WTC11 (cell line): ENCODE measurements at regions not wholly inside any gene's neighbourhood (a gene's known extent, or its start where the extent isn't known, plus 50 kb on each side); places are given as distances from the start of the nearest gene placed in this dataset.
A peak's percentile ranks its signal among the peaks of the same experiment; 100 is the strongest.

Experiments
- ATAC-seq: fragments of 200-7000 bp; cut with Tn5 transposase; 2 replicates; pipeline ENCODE4 v1.10.0; 2021; ENCODE audit warnings: mild to moderate bottlenecking, moderate library complexity
- CTCF ChIA-PET: fragments of 300-600 bp; sonication (Branson Sonifier 250); formaldehyde crosslinking; loops from one replicate; lab custom pipeline; 2021; ENCODE audit warnings: antibody characterized with exemption; lab: Charles Lee
- POLR2A ChIA-PET: fragments of 350-600 bp; sonication (Branson Sonifier 250); formaldehyde crosslinking; loops from one replicate; lab custom pipeline; 2021; ENCODE audit warnings: antibody characterized with exemption; lab: Charles Lee
- DNase-seq: peaks from one replicate; pipeline ENCODE4 v3.0.0; 2021; ENCODE audit warnings: low spot score
- H3K27ac Mint-ChIP-seq: 2 replicates; pipeline ENCODE4 v1.8.0; 2021; ENCODE audit warnings: mixed read lengths
- H3K27me3 Mint-ChIP-seq: 2 replicates; pipeline ENCODE4 v1.8.0; 2021; ENCODE audit warnings: low read depth, mild to moderate bottlenecking, moderate library complexity, mixed read lengths
- H3K36me3 Mint-ChIP-seq: 2 replicates; pipeline ENCODE4 v1.8.0; 2021; ENCODE audit warnings: mixed read lengths
- H3K4me1 Mint-ChIP-seq: 2 replicates; pipeline ENCODE4 v1.8.0; 2022; ENCODE audit warnings: mixed read lengths
- H3K4me3 Mint-ChIP-seq: 2 replicates; pipeline ENCODE4 v1.8.0; 2021; ENCODE audit warnings: mild to moderate bottlenecking, moderate library complexity, mixed read lengths
- H3K9me3 Mint-ChIP-seq: 2 replicates; pipeline ENCODE4 v1.8.0; 2021; ENCODE audit warnings: mixed read lengths
- E2F5 ChIP-seq: sonication (generic); formaldehyde crosslinking; IDR thresholded peaks from 2 replicates; pipeline ENCODE4 v1.8.1; 2022; ENCODE audit warnings: mild to moderate bottlenecking, moderate library complexity, missing genetic modification reagents
- GRHL2 ChIP-seq: fragments of 250-450 bp; sonication (Bioruptor Pico); IDR thresholded peaks from 2 replicates; pipeline ENCODE4 v1.8.0; 2022; ENCODE audit warnings: mild to moderate bottlenecking, moderate library complexity; ENCODE audit not compliant: insufficient replicate concordance, severe bottlenecking
- HMGXB4 ChIP-seq: sonication (generic); formaldehyde crosslinking; IDR thresholded peaks from 2 replicates; pipeline ENCODE4 v1.8.1; 2023; ENCODE audit warnings: mild to moderate bottlenecking, moderate library complexity, missing genetic modification reagents
- NFATC4 ChIP-seq: fragments of 250-450 bp; sonication (Bioruptor Pico); IDR thresholded peaks from 2 replicates; pipeline ENCODE4 v1.9.0; 2021; ENCODE audit warnings: mild to moderate bottlenecking
- NFE2L1 ChIP-seq: sonication (generic); formaldehyde crosslinking; IDR thresholded peaks from 2 replicates; pipeline ENCODE4 v1.8.1; 2023; ENCODE audit warnings: missing genetic modification reagents
- TEAD4 ChIP-seq: sonication (generic); formaldehyde crosslinking; IDR thresholded peaks from 2 replicates; pipeline ENCODE4 v1.8.0; 2022; ENCODE audit warnings: mild to moderate bottlenecking, missing genetic modification reagents
- ZNF416 ChIP-seq: fragments of 250-450 bp; sonication (Bioruptor Pico); IDR thresholded peaks from 2 replicates; pipeline ENCODE4 v1.9.0; 2021; ENCODE audit warnings: mild to moderate bottlenecking, inconsistent platforms
- TF ChIP-seq, protein P1 (sequence below): fragments of 200-600 bp; IDR thresholded peaks from 2 replicates; pipeline ENCODE4 v1.8.0; 2022; ENCODE audit warnings: antibody characterized with exemption
- TF ChIP-seq, protein P2 (sequence below): sonication (generic); formaldehyde crosslinking; conservative IDR thresholded peaks from 2 replicates; pipeline ENCODE4 v1.8.1; 2023; ENCODE audit warnings: mild to moderate bottlenecking, low read depth, missing genetic modification reagents, moderate library complexity
- TF ChIP-seq, protein P3 (sequence below): sonication (generic); formaldehyde crosslinking; IDR thresholded peaks from 2 replicates; pipeline ENCODE4 v1.8.0; 2023; ENCODE audit warnings: missing genetic modification reagents
- TF ChIP-seq, protein P4 (sequence below): fragments of 250-450 bp; sonication (Bioruptor Pico); IDR thresholded peaks from 2 replicates; pipeline ENCODE4 v1.9.0; 2021; ENCODE audit warnings: mild to moderate bottlenecking

DNA sequence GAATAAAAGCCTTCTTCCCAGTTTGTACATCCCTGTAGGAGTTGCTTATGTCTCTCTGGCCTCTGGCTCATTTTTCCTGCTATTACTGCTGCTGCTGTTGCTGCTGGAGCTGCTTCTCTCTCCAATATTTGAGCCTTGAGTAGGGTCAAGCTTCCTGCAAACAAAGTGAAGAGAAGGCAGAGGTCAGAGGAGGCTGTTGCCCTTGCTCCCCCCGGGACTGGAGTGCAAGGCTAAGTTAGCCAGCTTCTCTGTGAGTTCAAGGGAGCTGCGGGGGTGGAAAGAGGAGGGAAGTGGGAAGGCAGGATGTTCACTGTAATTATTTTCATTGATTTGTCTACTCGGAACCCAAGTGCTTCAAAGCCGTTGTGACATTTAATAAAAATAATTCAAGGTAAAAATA, 77.0 kb upstream of the TMEM132E start (continued):
- TF ChIP-seq E2F5 (no peak), HMGXB4 (CRISPR knock-in tag) (no peak)

- no peaks in the 10 kb centered on the region for H3K9me3 Mint-ChIP-seq
- no peak for TF ChIP-seq GRHL2 (CRISPR knock-in tag)
- no peak for TF ChIP-seq ZNF416 (CRISPR knock-in tag)
- TF ChIP-seq TEAD4 (CRISPR knock-in tag) = peak; percentile 55; the same call in 1 of the 2 replicates
- TF ChIP-seq, protein P1, sequence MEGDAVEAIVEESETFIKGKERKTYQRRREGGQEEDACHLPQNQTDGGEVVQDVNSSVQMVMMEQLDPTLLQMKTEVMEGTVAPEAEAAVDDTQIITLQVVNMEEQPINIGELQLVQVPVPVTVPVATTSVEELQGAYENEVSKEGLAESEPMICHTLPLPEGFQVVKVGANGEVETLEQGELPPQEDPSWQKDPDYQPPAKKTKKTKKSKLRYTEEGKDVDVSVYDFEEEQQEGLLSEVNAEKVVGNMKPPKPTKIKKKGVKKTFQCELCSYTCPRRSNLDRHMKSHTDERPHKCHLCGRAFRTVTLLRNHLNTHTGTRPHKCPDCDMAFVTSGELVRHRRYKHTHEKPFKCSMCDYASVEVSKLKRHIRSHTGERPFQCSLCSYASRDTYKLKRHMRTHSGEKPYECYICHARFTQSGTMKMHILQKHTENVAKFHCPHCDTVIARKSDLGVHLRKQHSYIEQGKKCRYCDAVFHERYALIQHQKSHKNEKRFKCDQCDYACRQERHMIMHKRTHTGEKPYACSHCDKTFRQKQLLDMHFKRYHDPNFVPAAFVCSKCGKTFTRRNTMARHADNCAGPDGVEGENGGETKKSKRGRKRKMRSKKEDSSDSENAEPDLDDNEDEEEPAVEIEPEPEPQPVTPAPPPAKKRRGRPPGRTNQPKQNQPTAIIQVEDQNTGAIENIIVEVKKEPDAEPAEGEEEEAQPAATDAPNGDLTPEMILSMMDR = no peak
- H3K27ac Mint-ChIP-seq = no peak overlapping the region
- H3K4me1 Mint-ChIP-seq = no peaks in the 10 kb centered on the region
- H3K27me3 Mint-ChIP-seq = peaks cover 21% of the 10 kb centered on the region
- no peak overlapping the region for H3K4me3 Mint-ChIP-seq
- no peaks in the 10 kb centered on the region for H3K36me3 Mint-ChIP-seq
- ChIA-PET POLR2A (no interaction called here), CTCF (interaction anchor here (1.0 to 1.2 kb wide), 3 partner anchors 25 to 56 kb away, joined by 3 to 4 read pairs (median 3); no protein-coding TSS in a partner anchor)
- ATAC-seq (peak; percentile 97), DNase-seq (peak; percentile 44)
These were observed 79.8 kb upstream of the TMEM132E start for GRCh38 chr17:34499576-34499975.

- no peak overlapping the region for H3K4me3 Mint-ChIP-seq
- ChIA-PET POLR2A (no interaction called here), CTCF (interaction anchor here (0.8 to 1.7 kb wide), 4 partner anchors 25 to 74 kb away, joined by 3 to 5 read pairs (median 4); no protein-coding TSS in a partner anchor)
- ATAC-seq (no peak), DNase-seq (no peak)
- H3K36me3 Mint-ChIP-seq = no peaks in the 10 kb centered on the region
- peaks cover 7% of the 10 kb centered on the region for H3K27me3 Mint-ChIP-seq
- H3K9me3 Mint-ChIP-seq = no peaks in the 10 kb centered on the region
- no peak overlapping the region for H3K27ac Mint-ChIP-seq
- TF ChIP-seq, protein P2, sequence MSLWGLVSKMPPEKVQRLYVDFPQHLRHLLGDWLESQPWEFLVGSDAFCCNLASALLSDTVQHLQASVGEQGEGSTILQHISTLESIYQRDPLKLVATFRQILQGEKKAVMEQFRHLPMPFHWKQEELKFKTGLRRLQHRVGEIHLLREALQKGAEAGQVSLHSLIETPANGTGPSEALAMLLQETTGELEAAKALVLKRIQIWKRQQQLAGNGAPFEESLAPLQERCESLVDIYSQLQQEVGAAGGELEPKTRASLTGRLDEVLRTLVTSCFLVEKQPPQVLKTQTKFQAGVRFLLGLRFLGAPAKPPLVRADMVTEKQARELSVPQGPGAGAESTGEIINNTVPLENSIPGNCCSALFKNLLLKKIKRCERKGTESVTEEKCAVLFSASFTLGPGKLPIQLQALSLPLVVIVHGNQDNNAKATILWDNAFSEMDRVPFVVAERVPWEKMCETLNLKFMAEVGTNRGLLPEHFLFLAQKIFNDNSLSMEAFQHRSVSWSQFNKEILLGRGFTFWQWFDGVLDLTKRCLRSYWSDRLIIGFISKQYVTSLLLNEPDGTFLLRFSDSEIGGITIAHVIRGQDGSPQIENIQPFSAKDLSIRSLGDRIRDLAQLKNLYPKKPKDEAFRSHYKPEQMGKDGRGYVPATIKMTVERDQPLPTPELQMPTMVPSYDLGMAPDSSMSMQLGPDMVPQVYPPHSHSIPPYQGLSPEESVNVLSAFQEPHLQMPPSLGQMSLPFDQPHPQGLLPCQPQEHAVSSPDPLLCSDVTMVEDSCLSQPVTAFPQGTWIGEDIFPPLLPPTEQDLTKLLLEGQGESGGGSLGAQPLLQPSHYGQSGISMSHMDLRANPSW (CRISPR knock-in tag) = no peak
- TF ChIP-seq, protein P3, sequence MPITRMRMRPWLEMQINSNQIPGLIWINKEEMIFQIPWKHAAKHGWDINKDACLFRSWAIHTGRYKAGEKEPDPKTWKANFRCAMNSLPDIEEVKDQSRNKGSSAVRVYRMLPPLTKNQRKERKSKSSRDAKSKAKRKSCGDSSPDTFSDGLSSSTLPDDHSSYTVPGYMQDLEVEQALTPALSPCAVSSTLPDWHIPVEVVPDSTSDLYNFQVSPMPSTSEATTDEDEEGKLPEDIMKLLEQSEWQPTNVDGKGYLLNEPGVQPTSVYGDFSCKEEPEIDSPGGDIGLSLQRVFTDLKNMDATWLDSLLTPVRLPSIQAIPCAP (CRISPR knock-in tag) = no peak
- TF ChIP-seq, protein P4, sequence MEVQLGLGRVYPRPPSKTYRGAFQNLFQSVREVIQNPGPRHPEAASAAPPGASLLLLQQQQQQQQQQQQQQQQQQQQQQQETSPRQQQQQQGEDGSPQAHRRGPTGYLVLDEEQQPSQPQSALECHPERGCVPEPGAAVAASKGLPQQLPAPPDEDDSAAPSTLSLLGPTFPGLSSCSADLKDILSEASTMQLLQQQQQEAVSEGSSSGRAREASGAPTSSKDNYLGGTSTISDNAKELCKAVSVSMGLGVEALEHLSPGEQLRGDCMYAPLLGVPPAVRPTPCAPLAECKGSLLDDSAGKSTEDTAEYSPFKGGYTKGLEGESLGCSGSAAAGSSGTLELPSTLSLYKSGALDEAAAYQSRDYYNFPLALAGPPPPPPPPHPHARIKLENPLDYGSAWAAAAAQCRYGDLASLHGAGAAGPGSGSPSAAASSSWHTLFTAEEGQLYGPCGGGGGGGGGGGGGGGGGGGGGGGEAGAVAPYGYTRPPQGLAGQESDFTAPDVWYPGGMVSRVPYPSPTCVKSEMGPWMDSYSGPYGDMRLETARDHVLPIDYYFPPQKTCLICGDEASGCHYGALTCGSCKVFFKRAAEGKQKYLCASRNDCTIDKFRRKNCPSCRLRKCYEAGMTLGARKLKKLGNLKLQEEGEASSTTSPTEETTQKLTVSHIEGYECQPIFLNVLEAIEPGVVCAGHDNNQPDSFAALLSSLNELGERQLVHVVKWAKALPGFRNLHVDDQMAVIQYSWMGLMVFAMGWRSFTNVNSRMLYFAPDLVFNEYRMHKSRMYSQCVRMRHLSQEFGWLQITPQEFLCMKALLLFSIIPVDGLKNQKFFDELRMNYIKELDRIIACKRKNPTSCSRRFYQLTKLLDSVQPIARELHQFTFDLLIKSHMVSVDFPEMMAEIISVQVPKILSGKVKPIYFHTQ (CRISPR knock-in tag) = no peak
- no peak for TF ChIP-seq NFATC4 (CRISPR knock-in tag)
- TF ChIP-seq NFE2L1 = no peak
- TF ChIP-seq, all 79 proteins: peak for 0
- no peaks in the 10 kb centered on the region for H3K4me1 Mint-ChIP-seq
These were observed 85.5 kb upstream of the TMEM132E start for GRCh38 chr17:34493917-34494316.
